Ascending aorta (tissue), 2 donors: ENCODE measurements at regions not wholly inside any gene's neighbourhood (a gene's known extent, or its start where the extent isn't known, plus 50 kb on each side); places are given as distances from the start of the nearest gene placed in this dataset.

Experiments
- DNase-seq, 2 donors: peaks; one replicate each; pipeline ENCODE4 v3.0.0-alpha.2; 2019; ENCODE audit warnings: low spot score in 2 of 2
- H3K27ac ChIP-seq, 2 donors: fragments of 200-600 bp; sonication (generic); one replicate each; pipeline ENCODE4 v1.5.1; 2016 to 2017; ENCODE audit warnings: mild to moderate bottlenecking in 1 of 2
- H3K27me3 ChIP-seq: fragments of 200-600 bp; sonication (generic); one replicate; pipeline ENCODE4 v1.5.1; 2017
- H3K36me3 ChIP-seq, 2 donors: fragments of 200-600 bp; sonication (generic); one replicate each; pipeline ENCODE4 v1.5.1; 2016
- H3K4me1 ChIP-seq, 2 donors: fragments of 200-600 bp; sonication (generic); one replicate each; pipeline ENCODE4 v1.5.1; 2016 to 2017; ENCODE audit warnings: mild to moderate bottlenecking in 1 of 2
- H3K4me3 ChIP-seq, 2 donors: fragments of 200-600 bp; sonication (generic); one replicate each; pipeline ENCODE4 v1.5.1; 2016 to 2017; ENCODE audit warnings: mild to moderate bottlenecking in 1 of 2
- H3K9me3 ChIP-seq, 2 donors: fragments of 200-600 bp; sonication (generic); one replicate each; pipeline ENCODE4 v1.5.1; 2016
- intact Hi-C: fragments of 100-400 bp; cut with DNase I; formaldehyde crosslinking; loops from one replicate; pipeline ENCODE4 v1.15.1; 2023
- TF ChIP-seq, protein P1 (sequence below), 3 experiments: fragments of 200-600 bp in 2 of 3; fragments of 450-650 bp in 1 of 3; sonication (generic) in 2 of 3; IDR thresholded peaks; one replicate each; pipeline ENCODE4 v1.5.1; 2016 to 2019; ENCODE audit warnings: antibody characterized with exemption in 3 of 3, mild to moderate bottlenecking in 1 of 3, moderate library complexity in 1 of 3

DNA sequence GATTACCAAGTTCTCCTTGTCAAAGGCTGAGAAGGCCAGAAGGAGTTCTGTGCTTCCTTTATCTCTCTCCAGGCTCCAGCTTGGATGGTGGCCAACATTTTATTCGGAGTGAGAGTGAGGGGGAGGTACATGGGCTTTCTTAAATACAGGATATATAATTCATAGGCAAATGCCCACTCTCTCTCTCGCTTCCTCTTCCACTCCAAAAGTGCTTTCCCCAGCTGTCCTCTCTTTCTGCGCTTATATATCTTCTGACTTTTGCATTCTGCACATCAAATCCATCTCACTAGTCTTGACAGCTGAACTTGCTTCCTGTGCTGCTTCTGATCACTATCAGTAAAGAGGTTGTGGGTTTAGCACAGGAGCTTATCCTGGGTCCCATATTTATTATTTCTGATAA is 125.4 kb upstream of the ARHGAP20 start:
- Histone ChIP-seq H3K9me3 (no peaks in the 10 kb centered on the region), H3K27ac (no peak overlapping the region), H3K4me3 (no peak overlapping the region), H3K4me1 (no peaks in the 10 kb centered on the region), H3K27me3 (no peaks in the 10 kb centered on the region), H3K36me3 (no peaks in the 10 kb centered on the region)
- TF ChIP-seq, protein P1, sequence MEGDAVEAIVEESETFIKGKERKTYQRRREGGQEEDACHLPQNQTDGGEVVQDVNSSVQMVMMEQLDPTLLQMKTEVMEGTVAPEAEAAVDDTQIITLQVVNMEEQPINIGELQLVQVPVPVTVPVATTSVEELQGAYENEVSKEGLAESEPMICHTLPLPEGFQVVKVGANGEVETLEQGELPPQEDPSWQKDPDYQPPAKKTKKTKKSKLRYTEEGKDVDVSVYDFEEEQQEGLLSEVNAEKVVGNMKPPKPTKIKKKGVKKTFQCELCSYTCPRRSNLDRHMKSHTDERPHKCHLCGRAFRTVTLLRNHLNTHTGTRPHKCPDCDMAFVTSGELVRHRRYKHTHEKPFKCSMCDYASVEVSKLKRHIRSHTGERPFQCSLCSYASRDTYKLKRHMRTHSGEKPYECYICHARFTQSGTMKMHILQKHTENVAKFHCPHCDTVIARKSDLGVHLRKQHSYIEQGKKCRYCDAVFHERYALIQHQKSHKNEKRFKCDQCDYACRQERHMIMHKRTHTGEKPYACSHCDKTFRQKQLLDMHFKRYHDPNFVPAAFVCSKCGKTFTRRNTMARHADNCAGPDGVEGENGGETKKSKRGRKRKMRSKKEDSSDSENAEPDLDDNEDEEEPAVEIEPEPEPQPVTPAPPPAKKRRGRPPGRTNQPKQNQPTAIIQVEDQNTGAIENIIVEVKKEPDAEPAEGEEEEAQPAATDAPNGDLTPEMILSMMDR (IDR thresholded peaks at IDR 0.05): no peak
- no peak for DNase-seq
- intact Hi-C loops: no loop called here

DNA sequence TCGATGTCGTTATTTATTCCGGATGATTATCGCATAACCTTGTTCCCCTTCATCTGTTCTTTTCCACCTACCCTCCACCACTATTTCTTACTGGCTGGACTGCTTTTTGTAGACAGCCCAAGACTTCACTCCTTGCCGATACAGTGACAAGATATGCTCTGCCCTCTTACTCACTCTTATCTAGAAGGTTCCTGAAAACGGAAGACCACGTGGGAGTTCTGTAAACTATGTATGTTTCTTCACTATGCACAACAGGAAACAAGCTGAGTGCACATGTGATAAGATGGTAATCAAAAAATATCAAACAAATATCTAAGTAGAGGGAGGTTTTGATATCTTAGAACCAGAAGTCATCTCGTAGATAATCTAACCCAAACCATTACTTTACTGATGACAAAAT is 122.9 kb upstream of the ARHGAP20 start:
- Histone ChIP-seq H3K27me3 (no peaks in the 10 kb centered on the region), H3K4me1 (no peaks in the 10 kb centered on the region), H3K27ac (no peak overlapping the region), H3K4me3 (no peak overlapping the region), H3K9me3 (no peaks in the 10 kb centered on the region), H3K36me3 (no peaks in the 10 kb centered on the region)
- TF ChIP-seq, protein P1 (IDR thresholded peaks at IDR 0.05): no peak
- no peak for DNase-seq
- intact Hi-C loops: no loop called here

DNA sequence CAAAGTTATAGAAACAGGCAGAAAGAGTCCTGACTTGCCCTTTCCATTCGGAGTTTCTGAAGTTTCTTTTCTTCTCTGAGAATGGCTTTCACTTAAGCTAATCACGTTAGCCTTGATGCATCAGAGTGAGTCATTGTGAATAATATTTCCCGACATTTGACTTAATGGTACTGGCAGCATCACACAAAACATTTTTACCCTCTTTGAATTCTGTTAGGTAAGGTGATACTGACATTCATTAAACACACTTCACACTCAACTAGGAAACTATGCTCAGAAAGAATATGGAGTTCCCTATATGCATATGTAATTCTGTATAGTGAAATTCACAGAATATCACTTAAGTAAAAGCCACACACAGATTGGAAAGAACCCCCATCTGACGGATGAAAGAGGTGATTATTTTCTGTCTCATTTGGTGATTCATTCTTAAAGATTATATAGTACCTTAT is 120.8 kb upstream of the ARHGAP20 start:
- DNase-seq: no peak
- H3K27me3 ChIP-seq: no peaks in the 10 kb centered on the region
- H3K4me3 ChIP-seq: no peak overlapping the region
- H3K27ac ChIP-seq: no peak overlapping the region
- intact Hi-C loops: no loop called here
- TF ChIP-seq, protein P1 (IDR thresholded peaks at IDR 0.05): no peak
- no peaks in the 10 kb centered on the region for H3K36me3 ChIP-seq
- no peaks in the 10 kb centered on the region for H3K4me1 ChIP-seq
- no peaks in the 10 kb centered on the region for H3K9me3 ChIP-seq

DNA sequence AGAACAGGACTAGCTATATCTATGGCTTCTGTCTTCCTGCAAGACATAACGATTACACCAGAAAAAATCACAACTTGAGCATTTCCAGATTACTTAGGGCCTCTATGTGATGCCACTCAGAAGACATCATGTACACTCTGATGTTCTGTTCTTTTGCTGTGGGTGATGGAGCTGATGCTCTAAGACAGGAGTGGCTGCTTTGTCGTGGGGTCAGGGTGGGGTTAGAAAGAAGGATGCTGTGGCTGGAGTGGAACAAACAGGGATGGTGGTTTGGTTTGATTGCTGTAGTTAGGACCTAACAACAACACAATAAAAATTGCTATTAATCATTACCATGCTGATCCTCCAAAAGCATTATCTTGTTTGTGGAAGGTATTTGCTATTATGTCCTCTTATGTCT is 120.3 kb upstream of the ARHGAP20 start:
- intact Hi-C loops: no loop called here
- Histone ChIP-seq H3K9me3 (no peaks in the 10 kb centered on the region), H3K27ac (no peak overlapping the region), H3K27me3 (no peaks in the 10 kb centered on the region), H3K36me3 (no peaks in the 10 kb centered on the region), H3K4me3 (no peak overlapping the region), H3K4me1 (no peaks in the 10 kb centered on the region)
- DNase-seq: no peak
- TF ChIP-seq, protein P1 (IDR thresholded peaks at IDR 0.05): no peak

DNA sequence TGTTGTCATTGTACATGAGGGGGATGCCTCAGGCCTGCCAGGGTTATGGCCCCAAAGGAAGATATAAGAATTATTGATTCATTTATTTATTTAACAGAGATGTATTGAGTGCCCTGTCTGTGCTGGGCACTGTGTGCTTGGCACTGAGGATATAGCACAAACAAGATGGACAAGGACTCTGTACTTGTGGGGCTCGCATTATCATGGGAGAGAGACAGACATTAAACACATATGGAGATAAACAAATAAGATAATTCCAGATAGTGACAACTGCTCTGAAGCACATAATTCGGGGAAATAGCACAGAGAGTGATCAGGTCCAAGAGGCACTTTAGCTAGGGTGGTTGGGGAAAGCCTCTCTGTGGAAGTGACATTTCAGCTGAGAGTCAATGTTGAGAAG is 119.8 kb upstream of the ARHGAP20 start:
- no peak for DNase-seq
- Histone ChIP-seq H3K4me3 (no peak overlapping the region), H3K36me3 (no peaks in the 10 kb centered on the region), H3K4me1 (no peaks in the 10 kb centered on the region), H3K27ac (no peak overlapping the region), H3K9me3 (no peaks in the 10 kb centered on the region), H3K27me3 (no peaks in the 10 kb centered on the region)
- TF ChIP-seq, protein P1 (IDR thresholded peaks at IDR 0.05): no peak
- intact Hi-C loops: no loop called here

DNA sequence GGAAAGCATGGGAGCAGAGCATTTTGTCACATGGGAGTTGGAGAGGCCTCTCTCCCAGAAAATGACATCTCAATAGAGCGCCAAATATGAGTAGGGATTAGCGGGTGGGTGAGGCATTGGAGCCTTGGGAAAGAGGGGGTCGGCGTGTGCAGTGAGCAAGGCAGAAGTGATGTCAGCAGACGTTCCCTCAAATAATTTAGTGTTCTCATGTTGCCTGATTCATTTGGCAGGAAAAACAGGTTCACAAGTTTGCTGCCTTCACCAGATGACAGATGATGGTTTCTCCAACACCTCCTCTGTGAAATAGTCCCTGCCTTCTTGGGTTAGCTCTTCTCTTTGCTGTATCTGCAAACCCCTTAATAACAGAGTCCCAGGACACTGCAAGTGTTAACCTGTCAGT is 118.5 kb upstream of the ARHGAP20 start:
- Histone ChIP-seq H3K27me3 (no peaks in the 10 kb centered on the region), H3K4me1 (no peaks in the 10 kb centered on the region), H3K9me3 (no peaks in the 10 kb centered on the region), H3K4me3 (no peak overlapping the region), H3K36me3 (no peaks in the 10 kb centered on the region), H3K27ac (no peak overlapping the region)
- intact Hi-C loops: no loop called here
- DNase-seq: no peak
- TF ChIP-seq, protein P1 (IDR thresholded peaks at IDR 0.05): no peak
